NCI-H187 treated with DMSO at 0.1 percent for 48 hours (cell line): ENCODE measurements at regions not wholly inside any gene's neighbourhood (a gene's known extent, or its start where the extent isn't known, plus 50 kb on each side); places are given as distances from the start of the nearest gene placed in this dataset.
"Not testable (repeated sequence)": the region's sequence is repeated elsewhere in the genome, so short reads cannot be mapped to it uniquely, and the experiment has no call there.

ENCODE experiments used
- DNase-seq: peaks from one replicate; lab custom pipeline; 2025; lab: John Stamatoyannopoulos, UW

- DNase-seq, result no peak
Observed at GRCh38 chr7:155377071-155377837, 79.6 kb downstream of the INSIG1 start.

DNA sequence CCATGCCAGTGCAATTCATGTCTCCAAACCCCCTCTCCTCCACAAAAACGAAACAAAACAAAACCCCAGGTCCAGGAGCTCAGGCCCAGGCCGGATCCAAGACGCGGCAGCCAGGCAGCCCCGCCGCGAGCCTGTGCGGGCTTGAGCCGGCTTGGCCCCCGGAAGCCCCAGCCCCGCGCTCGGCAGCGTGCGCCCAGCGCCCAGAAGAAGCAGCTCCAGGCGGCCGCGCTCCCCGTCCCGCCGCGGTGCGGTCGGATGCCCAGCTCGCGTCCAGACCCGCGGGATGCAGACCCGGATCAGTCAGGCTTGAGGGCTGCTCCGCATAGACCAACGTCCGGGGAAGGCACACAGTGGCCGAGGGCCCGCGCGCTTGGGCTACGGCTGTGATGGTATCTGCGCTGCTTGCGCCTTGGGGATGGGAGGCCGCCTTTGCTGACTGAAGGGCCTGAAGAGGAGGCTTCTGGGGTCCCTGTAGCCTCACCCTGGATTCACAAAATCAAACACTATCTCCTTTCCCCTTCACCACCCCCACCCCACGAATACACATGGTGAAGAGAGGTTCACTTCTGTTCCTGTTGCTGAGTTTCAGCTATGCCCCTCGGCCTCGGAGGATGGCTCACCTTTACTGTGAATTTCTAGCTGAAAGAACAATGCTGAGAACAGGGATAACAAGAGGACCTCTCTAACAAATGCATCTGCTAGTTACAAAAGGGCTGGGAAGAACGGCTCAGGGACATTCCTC is 79.9 kb upstream of the EN2 start:
- DNase-seq, result no peak

- DNase-seq, result no peak
Observed at GRCh38 chr7:155378580-155378934, 79.4 kb upstream of the EN2 start.

GRCh38 chr7:155378959-155379871 is 78.7 kb upstream of the EN2 start:
- DNase-seq, result no peak

DNA sequence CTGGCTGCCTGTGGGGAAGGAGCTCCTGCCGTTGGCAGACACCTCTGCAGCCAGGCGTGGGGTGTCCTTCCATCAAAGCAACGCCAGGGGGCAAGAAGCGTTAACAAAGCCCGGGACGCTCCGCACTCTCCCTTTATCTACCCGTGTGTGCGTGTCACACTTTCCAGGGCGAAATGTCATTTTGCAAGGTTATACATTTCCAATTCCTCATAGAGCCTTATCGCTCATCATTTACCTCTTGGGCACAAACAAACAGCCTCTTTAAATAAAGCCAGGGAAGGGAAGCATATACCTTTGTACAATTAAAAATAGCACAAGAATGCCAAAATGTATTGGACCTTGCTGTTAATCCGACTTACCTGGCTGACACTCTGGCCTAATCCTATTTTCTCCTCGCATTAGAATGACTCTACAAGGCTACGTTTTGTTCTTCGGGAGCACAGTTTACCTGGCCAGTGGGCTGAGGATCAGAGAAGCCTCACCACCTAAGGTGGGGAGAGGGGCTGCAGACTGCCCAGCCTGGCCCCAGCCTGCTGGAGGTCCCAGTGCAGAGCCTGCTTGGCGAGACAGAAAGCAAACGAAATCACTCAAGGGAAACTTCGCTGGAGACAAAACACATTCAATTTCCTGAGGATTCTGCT is 77.6 kb upstream of the EN2 start:
- DNase-seq, result peak; percentile 23

- no peak for DNase-seq
Observed at GRCh38 chr7:155380976-155381851, 76.7 kb upstream of the EN2 start.

DNA sequence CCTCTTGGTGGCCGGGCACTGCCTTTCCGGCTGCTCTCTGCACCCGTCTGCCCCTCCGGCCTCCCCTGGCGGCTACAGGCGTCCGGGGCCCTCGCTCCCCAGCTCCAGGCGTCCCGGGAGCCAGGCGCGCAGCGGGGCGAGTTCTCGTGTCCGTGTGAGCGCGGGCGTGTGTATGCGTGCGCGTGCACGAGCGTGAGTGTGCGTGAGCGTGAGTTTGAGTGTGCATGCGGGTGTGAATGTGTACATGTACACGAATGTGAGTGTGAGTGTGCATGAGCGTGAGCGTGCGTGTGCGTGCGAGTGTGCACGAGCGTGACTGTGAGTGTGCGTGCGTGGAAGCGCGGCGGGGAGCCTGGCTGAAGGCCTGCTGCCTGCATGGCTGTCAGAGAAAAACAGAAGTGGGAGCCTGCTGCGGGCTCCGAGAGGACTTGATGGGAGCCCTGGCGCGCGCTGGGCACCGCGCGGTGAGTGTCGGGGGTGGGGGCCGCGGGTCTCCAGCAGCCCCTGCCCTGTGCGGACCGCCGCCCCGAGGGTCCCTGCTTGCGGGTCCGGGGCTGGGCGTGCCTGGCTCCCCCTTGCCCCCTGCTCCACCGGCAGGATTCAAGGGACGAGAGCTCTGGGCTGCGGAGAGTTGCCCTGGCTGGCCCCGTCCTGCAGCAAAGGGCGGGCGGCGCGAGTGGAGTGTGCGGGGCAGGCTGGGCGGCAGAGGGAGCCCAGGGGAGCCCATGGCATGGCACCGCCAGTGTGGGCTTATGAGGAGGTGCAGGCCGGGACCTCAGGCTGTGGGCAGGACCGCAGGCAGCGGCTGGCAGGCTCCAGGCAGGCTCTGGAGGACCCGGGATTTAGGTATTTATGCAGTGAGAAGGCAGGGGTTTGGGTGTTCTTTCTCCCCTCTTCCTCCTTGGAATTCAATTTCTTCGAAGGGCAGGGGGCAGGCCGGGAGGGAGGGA is 75.8 kb upstream of the EN2 start:
- no peak for DNase-seq

DNA sequence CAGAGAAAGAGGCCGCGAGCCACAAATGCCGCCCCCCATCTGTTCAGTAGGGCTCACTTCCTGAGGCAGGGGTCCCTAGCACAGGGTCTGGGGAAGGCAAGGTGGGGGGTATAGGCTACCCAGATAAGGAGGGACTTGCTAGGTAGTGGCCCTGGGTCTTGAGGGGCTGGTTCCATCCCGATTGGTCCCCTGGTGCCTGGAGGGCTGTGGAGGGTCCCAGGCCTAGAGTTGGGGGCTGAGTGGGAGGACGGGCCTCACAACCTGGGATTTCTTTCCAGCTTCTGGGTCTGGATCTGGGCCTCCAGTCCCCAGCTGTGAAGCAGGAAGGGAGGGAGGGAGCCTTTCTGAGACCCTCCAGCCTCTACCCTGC is 75.1 kb upstream of the EN2 start:
- no peak for DNase-seq

- no peak for DNase-seq
Observed at GRCh38 chr7:155383756-155384491, 74.0 kb upstream of the EN2 start.

DNA sequence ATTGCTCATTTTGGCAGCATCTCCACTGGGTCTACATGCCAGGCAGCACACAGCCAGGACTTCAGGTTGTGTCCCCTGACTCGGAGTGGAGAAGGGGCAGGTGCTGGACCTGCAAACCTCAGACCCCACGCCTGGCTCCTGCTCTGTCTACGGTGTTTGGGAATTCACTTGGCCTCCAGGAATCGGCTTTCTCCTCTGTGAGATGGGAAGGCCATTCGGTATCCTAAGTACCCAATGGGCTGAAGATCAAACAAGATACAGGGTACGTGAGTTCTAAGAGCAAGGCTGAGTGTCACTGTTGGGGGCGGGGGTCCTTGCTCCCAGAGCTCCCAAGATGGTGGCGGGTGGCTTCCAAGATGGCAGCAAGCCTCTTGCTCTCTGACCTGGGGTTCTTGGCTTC is 73.2 kb upstream of the EN2 start:
- no peak for DNase-seq

GRCh38 chr7:155385182-155385581 is 72.7 kb upstream of the EN2 start:
- not testable (repeated sequence) for DNase-seq

GRCh38 chr7:155386608-155387007 is 71.3 kb upstream of the EN2 start:
- no peak for DNase-seq

DNA sequence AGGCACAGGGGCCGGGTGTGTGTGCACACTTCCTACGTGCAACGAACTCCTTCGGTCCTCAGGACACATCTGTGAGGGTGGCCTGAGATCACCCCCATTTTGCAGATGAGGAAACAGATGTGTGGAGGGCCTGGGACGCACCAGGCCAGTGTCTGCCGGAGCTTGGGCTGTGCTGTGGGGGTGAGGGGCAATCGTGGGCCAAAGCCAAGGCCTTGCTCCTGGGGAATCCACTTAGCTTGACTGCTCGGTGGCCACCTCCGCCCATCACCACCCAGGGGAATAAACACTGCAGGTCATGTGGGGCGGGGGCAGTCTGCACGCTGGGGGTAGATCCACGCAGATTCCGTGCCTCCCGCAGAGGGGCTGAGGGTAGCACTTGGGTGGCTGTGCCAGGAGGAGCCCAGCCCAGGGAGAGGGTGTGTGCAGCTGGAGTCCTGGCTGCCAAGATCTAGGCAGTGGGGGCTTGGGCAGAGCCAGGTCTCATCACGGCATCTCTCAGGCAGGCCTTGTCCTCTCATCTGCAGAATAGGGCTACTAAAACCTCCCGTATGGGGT is 70.8 kb upstream of the EN2 start:
- no peak for DNase-seq

DNA sequence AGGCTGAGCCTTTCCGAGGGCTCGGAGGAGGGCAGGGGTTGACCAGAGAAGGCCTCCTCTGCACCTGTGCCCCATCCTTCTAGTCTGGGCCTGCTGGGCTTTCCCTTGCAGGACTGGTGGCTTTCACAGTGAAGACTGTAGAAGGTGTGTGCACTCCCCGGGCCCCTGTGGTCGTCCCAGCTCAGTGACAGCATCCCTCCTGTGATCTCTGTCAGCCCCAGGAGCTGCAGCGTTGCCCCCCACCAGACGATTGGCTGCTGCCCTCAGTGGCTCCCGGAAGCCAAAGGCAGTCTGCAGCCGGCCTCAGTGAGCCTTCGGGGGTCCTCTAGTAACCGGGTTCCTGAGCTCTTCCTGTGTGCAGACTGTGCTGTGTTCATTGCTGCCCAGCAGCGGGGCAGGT is 69.4 kb upstream of the EN2 start:
- no peak for DNase-seq

DNA sequence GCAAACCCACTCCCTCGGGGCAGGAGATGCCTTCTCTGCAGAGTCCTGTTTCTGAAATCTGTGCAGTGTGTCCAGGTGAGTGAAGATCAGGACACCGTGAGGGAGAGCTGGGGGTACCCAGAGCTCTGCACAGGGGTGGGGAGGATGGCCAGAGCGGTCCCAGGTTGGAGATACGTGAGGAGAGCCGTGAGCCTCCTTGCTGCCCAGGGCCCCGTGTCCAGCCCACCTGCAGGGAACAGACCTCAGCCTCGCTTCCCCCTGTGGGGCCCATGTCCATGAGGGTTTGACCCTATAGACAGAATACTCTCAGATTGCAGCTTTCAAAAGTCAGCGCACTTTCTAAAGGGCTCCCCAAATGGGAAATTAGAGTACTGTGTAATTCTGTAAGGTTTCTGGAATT is 66.5 kb upstream of the EN2 start:
- DNase-seq, result no peak

DNA sequence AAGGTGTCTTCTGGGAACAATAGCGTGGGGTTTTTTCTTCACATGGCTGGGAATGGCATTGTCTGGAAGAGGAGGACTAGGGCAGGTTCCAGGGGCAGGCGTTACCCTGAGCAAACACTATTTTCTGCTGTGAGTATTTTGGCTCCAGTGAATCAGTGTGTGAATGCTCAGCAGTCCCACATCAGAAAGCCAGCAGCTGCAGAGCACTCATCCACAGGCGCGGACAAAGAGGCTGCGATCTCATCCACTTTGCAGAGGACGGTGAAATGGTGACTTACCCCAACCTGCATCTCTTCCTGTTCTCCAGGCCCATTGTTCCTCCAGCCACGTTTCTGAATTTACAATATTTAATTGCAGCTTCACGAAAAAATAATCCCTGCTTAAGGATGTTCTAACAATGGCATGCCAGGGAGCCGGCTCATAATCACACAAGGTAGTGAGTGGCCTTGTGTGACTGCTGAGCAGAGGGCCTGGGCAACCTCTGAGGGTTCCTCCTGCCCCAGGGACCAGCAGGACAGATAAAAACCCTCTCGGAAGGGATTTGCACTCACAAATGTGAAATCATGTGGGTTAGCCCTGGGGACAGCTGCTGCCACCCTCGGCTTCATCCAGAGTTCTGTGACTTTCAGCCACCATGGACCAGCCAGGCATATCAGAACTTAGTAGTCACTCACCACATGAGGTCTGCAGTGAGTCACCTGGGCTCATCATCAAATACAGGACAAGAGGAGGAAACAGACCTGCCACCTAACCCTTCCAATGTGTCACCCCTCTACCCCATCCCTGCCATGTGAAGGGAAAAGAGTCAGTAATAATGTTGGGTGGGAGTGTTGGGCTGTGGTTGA is 65.0 kb upstream of the EN2 start:
- DNase-seq, result peak; percentile 42

DNA sequence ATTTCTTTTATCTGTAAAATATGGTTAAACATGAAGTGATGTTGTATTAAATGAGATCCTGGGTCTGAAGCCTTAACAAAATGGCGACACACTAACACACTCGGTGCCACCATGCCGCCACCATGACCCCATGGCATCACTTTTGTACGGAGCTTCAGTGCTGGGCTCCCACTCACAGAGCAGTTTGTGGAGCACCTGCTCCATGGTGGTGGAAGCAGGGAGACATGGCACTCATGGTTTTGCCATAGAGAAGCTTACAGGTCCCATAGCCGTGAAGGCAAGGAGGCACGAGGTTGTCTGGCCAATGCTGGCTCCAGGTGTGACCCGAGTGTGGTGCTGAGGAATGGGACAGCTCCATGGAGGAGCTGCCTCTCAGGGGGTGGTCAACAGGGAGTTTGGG is 63.5 kb upstream of the EN2 start:
- no peak for DNase-seq

DNA sequence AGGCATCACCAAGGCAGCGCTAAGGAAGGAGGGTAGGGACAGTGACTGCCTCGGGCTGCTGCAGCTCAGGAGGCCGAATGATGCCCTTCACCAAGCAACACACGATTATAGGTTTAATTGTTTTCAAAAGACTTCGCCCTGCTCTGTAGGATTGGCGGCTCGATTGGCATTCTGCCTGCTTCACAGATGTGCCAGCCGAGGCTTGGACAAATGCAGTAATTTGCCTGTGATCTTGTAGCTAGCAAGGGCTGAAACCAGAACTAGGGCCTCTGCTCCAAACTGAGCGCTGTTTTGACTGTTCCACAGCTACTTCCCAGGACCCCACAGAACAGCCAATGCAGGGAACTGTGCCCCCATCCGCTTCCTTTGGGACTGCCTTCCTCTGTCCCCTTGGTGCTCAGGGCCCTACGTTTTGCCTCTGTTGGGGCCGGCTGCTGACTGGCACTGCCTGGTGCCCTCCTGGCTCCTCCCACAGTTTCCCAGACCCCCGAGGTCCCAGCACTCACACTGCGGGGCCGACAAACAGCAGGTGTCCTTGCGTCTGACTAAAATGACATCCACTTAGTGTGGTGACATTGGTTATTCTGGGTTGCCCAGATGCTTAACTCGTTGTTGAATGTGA is 62.6 kb upstream of the EN2 start:
- no peak for DNase-seq
